Stimulated activated memory B cell treated with anti-CD40 and anti-IgM and Interleukin-4, amounts not matched to agents 10 μg/mL and 1 μg/mL and 100 μg/mL, for 72 hours (primary cell): ENCODE measurements at regions not wholly inside any gene's neighbourhood (a gene's known extent, or its start where the extent isn't known, plus 50 kb on each side); places are given as distances from the start of the nearest gene placed in this dataset.
"Not testable (repeated sequence)": the region's sequence is repeated elsewhere in the genome, so short reads cannot be mapped to it uniquely, and the experiment has no call there.

Experiments
- ATAC-seq: fragments of 150-1000 bp; cut with Tn5 transposase; 2 replicates; pipeline ENCODE4 v1.10.0; 2021
- H3K27ac Mint-ChIP-seq: one replicate; pipeline ENCODE4 v1.8.0; 2022; ENCODE audit warnings: mild to moderate bottlenecking, mixed read lengths
- H3K27me3 Mint-ChIP-seq: one replicate; pipeline ENCODE4 v1.8.0; 2022; ENCODE audit warnings: mixed read lengths
- H3K36me3 Mint-ChIP-seq: one replicate; pipeline ENCODE4 v1.8.0; 2022; ENCODE audit warnings: mixed read lengths
- H3K4me1 Mint-ChIP-seq: one replicate; pipeline ENCODE4 v1.8.0; 2022; ENCODE audit warnings: mixed read lengths
- H3K4me3 Mint-ChIP-seq: one replicate; pipeline ENCODE4 v1.8.0; 2022; ENCODE audit warnings: mild to moderate bottlenecking, moderate library complexity, mixed read lengths
- H3K9me3 Mint-ChIP-seq: one replicate; pipeline ENCODE4 v1.8.0; 2022; ENCODE audit warnings: mixed read lengths

DNA sequence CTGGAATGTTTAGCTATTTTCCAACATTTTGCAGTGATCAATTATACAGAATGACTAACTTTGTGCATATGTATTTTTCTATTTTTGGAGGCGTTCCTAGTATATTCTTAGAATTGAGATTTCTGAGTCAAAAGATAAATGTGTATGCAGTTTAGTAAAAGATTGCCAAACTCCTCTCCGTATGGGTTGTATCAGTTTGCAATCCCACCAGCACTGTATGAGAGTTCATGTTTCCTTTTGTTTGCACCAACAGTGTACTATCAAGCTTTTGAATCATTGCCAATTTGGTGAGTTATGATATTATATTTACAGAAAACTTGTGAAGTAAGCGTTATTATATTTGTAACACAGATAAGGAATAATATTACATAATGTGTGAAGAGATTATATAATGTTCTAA lies 658.7 kb downstream of the JRKL start:
- Mint-ChIP-seq H3K9me3 (peaks cover 6% of the 10 kb centered on the region), H3K4me3 (no peak overlapping the region), H3K27me3 (no peaks in the 10 kb centered on the region), H3K27ac (no peak overlapping the region), H3K4me1 (no peaks in the 10 kb centered on the region), H3K36me3 (no peaks in the 10 kb centered on the region)
- ATAC-seq: no peak

DNA sequence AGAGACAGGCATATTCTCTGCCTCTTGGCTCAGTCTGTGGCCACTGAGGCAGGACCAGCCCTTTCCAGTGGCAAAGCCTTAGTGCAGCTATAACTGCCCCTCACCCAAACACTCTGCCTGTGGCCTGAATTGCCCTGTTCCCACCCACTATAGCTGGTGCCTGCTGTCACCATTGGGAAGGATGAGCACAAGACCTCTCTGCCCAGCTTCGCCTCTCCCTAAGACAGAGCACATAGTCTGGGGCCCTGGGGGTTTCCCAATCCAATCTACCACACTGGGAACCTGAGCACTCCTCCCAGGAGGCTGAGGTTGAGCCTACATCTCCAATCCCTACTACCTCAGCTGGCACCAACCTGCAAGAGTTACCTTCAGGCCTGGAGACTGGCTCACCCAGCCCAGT lies 670.4 kb downstream of the JRKL start:
- H3K27ac Mint-ChIP-seq: no peak overlapping the region
- no peak for ATAC-seq
- no peak overlapping the region for H3K4me3 Mint-ChIP-seq
- no peaks in the 10 kb centered on the region for H3K27me3 Mint-ChIP-seq
- no peaks in the 10 kb centered on the region for H3K4me1 Mint-ChIP-seq
- H3K36me3 Mint-ChIP-seq: no peaks in the 10 kb centered on the region
- peaks cover 12% of the 10 kb centered on the region for H3K9me3 Mint-ChIP-seq

DNA sequence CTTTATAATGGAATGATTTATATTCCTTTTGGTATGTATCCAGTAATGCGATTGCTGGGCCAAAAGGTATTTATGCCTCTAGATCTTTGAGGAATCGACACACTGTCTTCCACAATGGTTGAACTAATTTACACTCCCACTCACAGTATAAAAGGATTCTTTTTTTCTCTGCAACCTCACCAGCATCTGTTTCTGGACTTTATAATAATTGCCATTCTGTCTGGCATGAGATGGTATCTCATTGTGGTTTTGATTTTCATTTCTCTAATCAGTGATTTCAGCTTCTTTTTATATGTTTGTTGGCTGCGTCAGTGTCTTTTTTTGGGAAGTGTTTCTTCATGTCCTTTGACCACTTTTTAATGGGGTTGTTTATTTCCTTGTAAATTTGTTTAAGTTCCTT lies 679.3 kb downstream of the JRKL start:
- ATAC-seq: no peak
- Mint-ChIP-seq H3K4me3 (no peak overlapping the region), H3K27me3 (no peaks in the 10 kb centered on the region)

DNA sequence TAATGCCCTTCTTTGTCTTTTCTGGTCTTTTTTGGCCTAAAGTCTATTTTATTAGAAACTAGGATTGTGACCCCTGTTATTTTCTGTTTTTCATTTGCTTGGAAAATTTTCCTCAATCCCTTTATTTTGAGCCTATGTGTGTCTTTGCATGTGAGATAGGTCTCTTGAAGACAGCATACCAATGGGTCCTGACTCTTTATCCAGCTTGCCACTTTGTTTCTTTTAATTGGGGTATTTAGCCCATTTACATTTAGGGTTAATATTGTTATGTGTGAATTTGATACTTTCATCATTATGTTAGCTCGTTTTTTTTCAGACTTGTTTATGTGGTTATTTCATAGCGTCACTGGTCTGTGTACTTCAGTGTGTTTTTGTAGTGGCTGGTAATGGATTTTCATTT lies 682.6 kb downstream of the JRKL start:
- H3K4me3 Mint-ChIP-seq: no peak overlapping the region
- no peak for ATAC-seq
- no peak overlapping the region for H3K27ac Mint-ChIP-seq
- no peaks in the 10 kb centered on the region for H3K27me3 Mint-ChIP-seq
- peaks cover 17% of the 10 kb centered on the region for H3K9me3 Mint-ChIP-seq
- H3K4me1 Mint-ChIP-seq: no peaks in the 10 kb centered on the region
- no peaks in the 10 kb centered on the region for H3K36me3 Mint-ChIP-seq

More for the DNA sequence above, 679.3 kb downstream of the JRKL start:
- Mint-ChIP-seq H3K27ac (no peak overlapping the region), H3K36me3 (no peaks in the 10 kb centered on the region), H3K4me1 (no peaks in the 10 kb centered on the region), H3K9me3 (peaks cover 17% of the 10 kb centered on the region)

DNA sequence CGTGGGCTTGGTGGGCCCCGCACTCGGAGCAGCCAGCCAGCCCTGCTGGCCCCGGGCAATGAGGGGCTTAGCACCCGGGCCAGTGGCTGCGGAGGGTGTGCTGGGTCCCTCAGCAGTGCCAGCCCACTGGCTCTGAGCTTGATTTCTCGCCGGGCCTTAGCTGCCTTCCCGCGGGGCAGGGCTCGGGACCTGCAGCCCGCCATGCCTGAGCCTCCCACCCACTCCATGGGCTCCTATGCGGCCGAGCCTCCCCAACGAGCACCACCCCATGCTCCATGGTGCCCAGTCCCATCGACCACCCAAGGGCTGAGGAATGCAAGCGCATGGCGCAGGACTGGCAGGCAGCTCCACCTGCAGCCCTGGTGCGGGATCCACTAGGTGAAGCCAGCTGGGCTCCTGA lies 686.9 kb downstream of the JRKL start:
- not testable (repeated sequence) for ATAC-seq, H3K4me1 Mint-ChIP-seq, H3K27ac Mint-ChIP-seq, H3K36me3 Mint-ChIP-seq, H3K4me3 Mint-ChIP-seq, H3K27me3 Mint-ChIP-seq
- peaks cover 12% of the 10 kb centered on the region for H3K9me3 Mint-ChIP-seq

DNA sequence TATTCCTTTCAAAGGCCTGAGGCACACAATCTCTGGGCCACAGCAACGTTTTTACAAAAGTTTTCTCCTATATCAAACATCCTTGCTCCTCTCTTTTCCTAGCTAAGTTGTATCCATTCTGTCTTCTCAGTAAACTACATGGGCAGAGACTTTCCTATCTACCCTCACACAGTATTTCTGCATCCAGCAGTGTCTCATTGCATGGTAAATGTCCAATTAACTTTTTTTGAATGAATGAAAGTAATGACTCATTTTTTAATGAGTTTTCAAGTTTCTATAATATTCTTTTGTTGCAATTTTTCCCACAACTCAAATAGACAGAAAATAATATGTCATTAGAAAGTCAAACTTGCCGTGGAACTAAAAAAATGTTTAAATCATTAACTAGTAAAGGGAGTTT lies 688.6 kb downstream of the JRKL start:
- no peak overlapping the region for H3K4me3 Mint-ChIP-seq
- H3K36me3 Mint-ChIP-seq: no peaks in the 10 kb centered on the region
- H3K27ac Mint-ChIP-seq: no peak overlapping the region
- H3K27me3 Mint-ChIP-seq: no peaks in the 10 kb centered on the region
- no peaks in the 10 kb centered on the region for H3K9me3 Mint-ChIP-seq
- no peak for ATAC-seq
- H3K4me1 Mint-ChIP-seq: no peaks in the 10 kb centered on the region

DNA sequence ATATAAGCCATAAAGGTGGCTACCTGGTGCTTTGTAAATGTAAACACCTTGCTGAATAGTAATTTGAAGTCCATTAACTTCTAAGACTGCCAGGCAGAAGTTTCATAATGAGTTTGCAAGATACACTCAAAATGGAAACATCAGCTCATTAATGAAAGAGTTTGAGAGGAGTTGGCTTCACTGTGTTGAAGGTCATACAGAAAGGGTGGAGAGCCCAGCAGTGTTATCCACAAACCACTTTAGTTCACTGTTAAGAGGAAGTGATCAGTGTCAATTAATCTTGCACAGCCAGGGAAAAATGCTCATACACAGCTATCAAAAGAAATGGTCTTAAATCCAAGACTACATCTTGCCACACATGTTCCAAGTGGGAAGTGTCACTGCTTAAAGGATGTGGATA lies 689.4 kb downstream of the JRKL start:
- Mint-ChIP-seq H3K9me3 (no peaks in the 10 kb centered on the region), H3K4me3 (no peak overlapping the region), H3K27me3 (no peaks in the 10 kb centered on the region), H3K36me3 (no peaks in the 10 kb centered on the region), H3K27ac (no peak overlapping the region), H3K4me1 (no peaks in the 10 kb centered on the region)
- no peak for ATAC-seq

DNA sequence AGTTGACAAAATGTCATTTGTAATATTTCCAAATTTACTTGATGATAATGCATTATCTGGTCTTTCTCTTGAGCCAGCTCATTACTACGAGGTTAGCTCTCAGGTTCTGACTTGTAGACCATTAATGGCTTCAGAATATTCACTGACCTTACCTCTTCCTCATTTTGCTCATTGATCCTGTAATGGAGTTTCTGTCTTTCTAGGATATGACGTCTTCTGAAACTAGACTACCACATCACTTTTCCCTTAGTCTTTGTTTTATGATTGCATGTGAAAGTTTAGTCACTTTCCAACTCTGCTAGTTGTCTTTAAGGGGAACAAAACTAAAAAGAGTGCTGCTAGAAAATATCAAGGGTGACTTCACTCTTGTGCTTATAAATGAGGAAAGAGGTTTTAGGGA lies 697.6 kb downstream of the JRKL start:
- Mint-ChIP-seq H3K27me3 (no peaks in the 10 kb centered on the region), H3K9me3 (peaks cover 3% of the 10 kb centered on the region), H3K4me1 (no peaks in the 10 kb centered on the region), H3K27ac (no peak overlapping the region), H3K36me3 (no peaks in the 10 kb centered on the region), H3K4me3 (no peak overlapping the region)
- no peak for ATAC-seq

DNA sequence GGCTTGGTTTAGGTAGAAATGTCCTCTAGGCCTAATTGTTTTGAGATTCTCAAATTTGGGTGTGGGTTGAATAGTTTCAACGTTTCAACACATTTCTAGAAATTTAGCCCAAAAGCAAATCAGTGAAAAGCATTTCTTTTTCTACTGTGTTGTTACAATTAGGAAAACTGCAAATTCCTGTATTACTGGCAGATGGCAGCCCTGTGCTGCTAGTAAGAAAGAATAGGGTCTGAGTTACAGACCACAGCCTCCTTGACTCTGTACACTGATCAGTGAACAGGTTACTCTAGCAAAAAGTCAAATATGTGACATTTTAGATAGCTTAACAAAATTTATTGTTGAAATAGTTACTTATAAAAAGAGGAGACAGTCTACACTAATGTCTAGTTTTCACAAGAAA lies 703.0 kb downstream of the JRKL start:
- Mint-ChIP-seq H3K9me3 (peaks cover 3% of the 10 kb centered on the region), H3K36me3 (no peaks in the 10 kb centered on the region), H3K27me3 (no peaks in the 10 kb centered on the region), H3K27ac (no peak overlapping the region), H3K4me3 (no peak overlapping the region), H3K4me1 (no peaks in the 10 kb centered on the region)
- no peak for ATAC-seq

DNA sequence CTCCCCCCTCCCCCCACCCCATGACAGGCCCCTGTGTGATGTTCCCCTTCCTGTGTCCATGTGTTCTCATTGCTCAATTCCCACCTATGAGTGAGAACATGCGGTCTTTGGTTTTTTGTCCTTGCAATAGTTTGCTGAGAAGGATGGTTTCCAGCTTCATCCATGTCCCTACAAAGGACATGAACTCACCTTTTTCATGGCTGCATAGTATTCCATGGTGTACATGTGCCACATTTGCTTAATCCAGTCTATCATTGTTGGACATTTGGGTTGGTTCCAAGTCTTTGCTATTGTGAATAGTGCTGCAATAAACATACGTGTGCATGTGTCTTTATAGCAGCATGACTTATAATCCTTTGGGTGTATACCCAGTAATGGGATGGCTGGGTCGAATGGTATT lies 712.4 kb downstream of the JRKL start:
- ATAC-seq, H3K36me3 Mint-ChIP-seq, H3K9me3 Mint-ChIP-seq, H3K27ac Mint-ChIP-seq, H3K4me3 Mint-ChIP-seq, H3K27me3 Mint-ChIP-seq, H3K4me1 Mint-ChIP-seq: not testable (repeated sequence)

DNA sequence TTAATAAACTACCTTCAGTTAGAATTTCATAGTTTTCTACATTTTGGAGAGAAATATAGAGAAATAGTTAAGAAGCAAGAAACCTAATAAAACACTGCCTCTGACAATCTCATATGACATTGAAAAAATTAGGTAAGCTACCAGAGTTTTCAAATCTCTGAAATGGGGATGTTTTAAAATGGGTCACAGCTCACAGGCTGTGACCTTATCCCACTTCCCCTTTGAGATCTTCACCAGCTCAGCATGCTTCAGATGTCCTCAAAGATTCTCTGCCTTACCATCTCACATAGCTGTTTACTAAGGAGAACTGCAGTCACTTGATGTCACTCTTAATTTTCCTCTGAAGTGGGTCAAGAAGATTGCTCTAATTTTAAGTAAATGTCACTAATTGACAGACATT lies 717.8 kb downstream of the JRKL start:
- no peak overlapping the region for H3K27ac Mint-ChIP-seq
- H3K27me3 Mint-ChIP-seq: no peaks in the 10 kb centered on the region
- H3K4me3 Mint-ChIP-seq: no peak overlapping the region
- no peak for ATAC-seq
- H3K36me3 Mint-ChIP-seq: no peaks in the 10 kb centered on the region
- peaks cover 4% of the 10 kb centered on the region for H3K9me3 Mint-ChIP-seq
- no peaks in the 10 kb centered on the region for H3K4me1 Mint-ChIP-seq

DNA sequence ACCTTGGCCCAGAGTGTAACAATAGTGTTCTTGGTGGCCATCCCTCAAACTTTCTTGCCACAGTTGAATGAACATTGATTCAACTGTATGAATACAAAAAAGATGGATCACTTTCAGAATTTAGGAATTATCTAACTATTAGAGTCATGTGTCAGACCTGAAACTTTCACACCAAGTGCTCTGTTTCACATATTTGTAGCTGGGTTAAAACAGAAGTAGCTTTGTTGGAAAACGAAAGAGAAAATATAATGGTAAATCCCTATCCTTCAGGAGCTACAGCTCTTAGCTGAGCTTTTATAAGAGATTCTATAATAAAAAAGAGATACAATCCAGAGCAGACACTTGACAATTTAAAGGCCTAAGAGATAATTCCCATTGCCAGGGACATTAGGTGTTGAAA lies 719.3 kb downstream of the JRKL start:
- Mint-ChIP-seq H3K4me3 (no peak overlapping the region), H3K4me1 (no peaks in the 10 kb centered on the region), H3K27ac (no peak overlapping the region), H3K27me3 (no peaks in the 10 kb centered on the region), H3K9me3 (peaks cover 4% of the 10 kb centered on the region), H3K36me3 (no peaks in the 10 kb centered on the region)
- ATAC-seq: no peak

DNA sequence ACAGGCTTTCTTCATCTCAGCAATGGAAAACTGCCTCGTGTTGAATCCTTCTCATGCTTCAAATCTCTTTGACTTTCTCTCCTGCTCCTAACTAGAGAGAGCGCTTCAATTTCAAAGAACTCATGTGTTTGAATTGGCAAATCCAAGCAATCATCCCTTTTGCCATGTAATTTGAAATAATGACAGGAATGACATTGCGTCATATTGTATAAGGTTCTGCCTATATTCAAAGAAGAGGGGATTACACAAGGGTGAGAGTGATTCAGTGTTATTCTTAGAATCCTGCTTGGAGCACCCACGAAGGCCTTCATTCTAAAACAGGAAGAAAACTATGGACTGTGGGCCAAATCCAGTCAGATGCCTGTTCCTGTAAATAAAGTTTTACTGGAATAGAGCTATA lies 720.6 kb downstream of the JRKL start:
- H3K4me1 Mint-ChIP-seq: no peaks in the 10 kb centered on the region
- no peaks in the 10 kb centered on the region for H3K36me3 Mint-ChIP-seq
- no peak for ATAC-seq
- no peak overlapping the region for H3K4me3 Mint-ChIP-seq
- no peaks in the 10 kb centered on the region for H3K27me3 Mint-ChIP-seq
- H3K9me3 Mint-ChIP-seq: peaks cover 4% of the 10 kb centered on the region
- no peak overlapping the region for H3K27ac Mint-ChIP-seq

DNA sequence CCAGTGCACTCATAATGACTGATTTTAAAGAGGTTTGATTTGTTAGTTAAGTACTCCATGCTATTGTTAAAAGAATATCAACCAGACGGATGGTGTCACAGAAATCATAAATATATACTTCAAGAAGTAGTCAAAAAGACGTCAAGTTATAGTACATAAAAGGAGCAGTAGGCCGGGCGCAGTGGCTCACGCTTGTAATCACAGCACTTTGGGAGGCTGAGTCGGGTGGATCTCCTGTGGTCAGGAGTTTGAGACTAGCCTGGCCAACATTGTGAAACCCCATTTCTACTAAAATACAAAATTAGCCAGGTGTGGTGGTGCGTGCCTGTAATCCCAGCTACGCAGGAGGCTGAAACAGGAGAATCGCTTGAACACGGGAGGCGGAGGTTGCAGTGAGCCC lies 721.7 kb downstream of the JRKL start:
- peaks cover 4% of the 10 kb centered on the region for H3K9me3 Mint-ChIP-seq
- no peaks in the 10 kb centered on the region for H3K36me3 Mint-ChIP-seq
- ATAC-seq: no peak
- H3K4me3 Mint-ChIP-seq: no peak overlapping the region
- H3K4me1 Mint-ChIP-seq: no peaks in the 10 kb centered on the region
- H3K27me3 Mint-ChIP-seq: no peaks in the 10 kb centered on the region
- H3K27ac Mint-ChIP-seq: no peak overlapping the region

DNA sequence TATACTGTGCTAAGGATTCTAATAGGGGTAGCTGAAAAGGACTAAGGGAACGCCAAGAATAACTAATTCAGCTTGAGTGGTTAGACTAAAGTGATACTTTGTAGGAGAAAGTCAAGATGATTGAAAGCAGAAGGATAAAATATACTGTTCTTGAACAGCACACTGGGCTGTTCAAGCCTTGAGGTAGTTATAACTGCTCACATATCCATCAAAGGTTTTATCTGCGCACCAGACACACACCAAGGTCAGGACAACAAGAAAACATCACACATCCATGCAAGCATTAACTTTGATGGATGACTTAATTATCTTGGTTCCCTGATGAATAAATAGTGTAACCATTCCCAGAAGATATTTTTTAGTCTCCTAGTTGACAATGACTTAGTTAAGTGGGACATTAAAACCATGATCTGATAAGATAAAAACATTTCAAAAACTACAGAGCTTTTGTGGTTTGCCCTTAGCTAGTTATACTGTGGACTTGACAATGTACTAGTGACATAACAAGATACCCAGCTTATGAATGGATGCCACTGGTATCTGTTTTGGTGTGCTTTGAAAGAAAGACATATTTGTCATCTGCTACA lies 728.9 kb downstream of the JRKL start:
- Mint-ChIP-seq H3K27ac (no peak overlapping the region), H3K4me3 (no peak overlapping the region), H3K9me3 (no peaks in the 10 kb centered on the region), H3K4me1 (no peaks in the 10 kb centered on the region), H3K27me3 (no peaks in the 10 kb centered on the region), H3K36me3 (no peaks in the 10 kb centered on the region)
- ATAC-seq: no peak

DNA sequence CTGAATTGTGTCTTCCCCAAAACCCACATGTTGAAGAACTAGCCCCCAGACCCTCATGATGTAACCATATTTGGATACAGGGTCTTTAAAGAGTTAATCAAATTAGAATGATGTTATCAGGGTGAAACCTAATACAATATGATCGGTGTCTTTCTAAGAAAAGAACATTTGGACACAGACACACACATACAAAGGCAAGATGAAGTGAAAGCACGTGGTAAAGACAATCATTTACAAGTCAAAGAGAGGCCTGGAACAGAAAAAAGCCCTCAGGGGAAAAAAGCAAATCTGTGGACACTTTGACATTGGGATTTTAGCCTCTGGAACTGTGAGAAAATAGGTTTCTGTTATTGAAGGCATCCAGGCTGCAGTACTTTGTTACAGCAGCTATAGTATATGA lies 733.4 kb downstream of the JRKL start:
- Mint-ChIP-seq H3K36me3 (no peaks in the 10 kb centered on the region), H3K4me3 (no peak overlapping the region), H3K4me1 (no peaks in the 10 kb centered on the region), H3K9me3 (peaks cover 3% of the 10 kb centered on the region), H3K27me3 (no peaks in the 10 kb centered on the region), H3K27ac (no peak overlapping the region)
- no peak for ATAC-seq

DNA sequence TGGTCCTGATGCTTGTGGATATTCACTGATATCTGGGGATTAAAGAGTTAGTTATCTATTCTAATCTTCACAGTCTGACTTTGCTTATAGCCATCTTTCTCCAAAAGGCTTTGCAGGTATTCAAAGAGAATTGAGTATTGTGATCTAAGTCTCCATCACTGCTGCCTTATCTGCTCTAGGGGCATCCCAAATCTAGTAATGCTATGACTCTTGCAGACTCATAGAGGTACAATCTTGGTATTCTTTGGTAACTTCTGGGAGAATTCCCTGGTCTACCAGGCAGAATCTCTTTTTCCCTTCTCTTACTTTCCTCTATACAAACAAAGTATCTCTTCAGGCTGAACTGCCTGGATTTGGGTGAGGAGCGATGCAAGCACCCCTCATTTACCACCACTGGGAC lies 746.3 kb downstream of the JRKL start:
- Mint-ChIP-seq H3K27me3 (no peaks in the 10 kb centered on the region), H3K9me3 (peaks cover 23% of the 10 kb centered on the region), H3K4me3 (no peak overlapping the region), H3K4me1 (no peaks in the 10 kb centered on the region), H3K36me3 (no peaks in the 10 kb centered on the region), H3K27ac (no peak overlapping the region)
- no peak for ATAC-seq
